Liver (tissue), 8 donors: ENCODE measurements at regions not wholly inside any gene's neighbourhood (a gene's known extent, or its start where the extent isn't known, plus 50 kb on each side); places are given as distances from the start of the nearest gene placed in this dataset.
A peak's percentile ranks its signal among the peaks of the same experiment; 100 is the strongest.

Source experiments
- DNase-seq: peaks from one replicate; pipeline ENCODE4 v3.0.0-alpha.2; 2017; ENCODE audit warnings: low spot score
- H3K27ac ChIP-seq, 2 donors: one replicate each; pipeline ENCODE4 v1.7.0; 2013; ENCODE audit warnings: inconsistent platforms in 2 of 2, low read length in 2 of 2, control low read depth in 1 of 2, low read depth in 1 of 2, mild to moderate bottlenecking in 1 of 2
- H3K27me3 ChIP-seq, 4 donors: one replicate each; pipeline versions ENCODE4 v1.6.1 to v1.7.0; 2013; ENCODE audit warnings: low read length in 3 of 4, inconsistent platforms in 1 of 4, mild to moderate bottlenecking in 1 of 4, moderate library complexity in 1 of 4; ENCODE audit not compliant: control insufficient read depth in 4 of 4, insufficient read depth in 4 of 4
- H3K36me3 ChIP-seq, 4 donors: one replicate each; pipeline versions ENCODE4 v1.6.1 to v1.7.0; 2013; ENCODE audit warnings: low read length in 3 of 4, mild to moderate bottlenecking in 3 of 4, low read depth in 1 of 4, moderate library complexity in 1 of 4; ENCODE audit not compliant: control insufficient read depth in 4 of 4, insufficient read depth in 3 of 4
- H3K4me1 ChIP-seq, 4 donors: one replicate each; pipeline versions ENCODE4 v1.6.1 to v1.7.0; 2013; ENCODE audit warnings: low read length in 3 of 4, mild to moderate bottlenecking in 3 of 4, moderate library complexity in 1 of 4; ENCODE audit not compliant: control insufficient read depth in 4 of 4, insufficient read depth in 4 of 4
- H3K4me3 ChIP-seq, 3 donors: one replicate each; pipeline versions ENCODE4 v1.6.1 to v1.7.0; 2013; ENCODE audit warnings: low read length in 3 of 3, control low read depth in 1 of 3, low read depth in 1 of 3, mild to moderate bottlenecking in 1 of 3
- H3K9ac ChIP-seq, 2 donors: one replicate each; pipeline ENCODE4 v1.7.0; 2013; ENCODE audit warnings: low read length in 2 of 2, mild to moderate bottlenecking in 2 of 2, moderate library complexity in 2 of 2, control low read depth in 1 of 2, low read depth in 1 of 2
- H3K9me3 ChIP-seq, 4 donors: one replicate each; pipeline versions ENCODE4 v1.6.1 to v1.7.0; 2013; ENCODE audit warnings: low read length in 3 of 4; ENCODE audit not compliant: control insufficient read depth in 4 of 4
- EGR1 ChIP-seq, 2 donors: IDR thresholded peaks; 2 replicates each; pipeline ENCODE4 v1.6.1; 2016 to 2018; ENCODE audit warnings: antibody characterized with exemption in 2 of 2, low read depth in 2 of 2
- FOXA1 ChIP-seq: IDR thresholded peaks from 2 replicates; pipeline ENCODE4 v1.6.1; 2016; ENCODE audit warnings: antibody characterized with exemption
- FOXA2 ChIP-seq: IDR thresholded peaks from 2 replicates; pipeline ENCODE4 v1.6.1; 2016; ENCODE audit warnings: antibody characterized with exemption
- GABPA ChIP-seq, 2 donors: IDR thresholded peaks in 1 of 2; conservative IDR thresholded peaks in 1 of 2; 2 replicates each; pipeline ENCODE4 v1.6.1; 2016; ENCODE audit warnings: antibody characterized with exemption in 2 of 2, mild to moderate bottlenecking in 1 of 2, moderate library complexity in 1 of 2
- JUND ChIP-seq, 2 donors: IDR thresholded peaks; 2 replicates each; pipeline ENCODE4 v1.6.1; 2016; ENCODE audit warnings: antibody characterized with exemption in 2 of 2
- RXRA ChIP-seq, 2 donors: IDR thresholded peaks; 2 replicates each; pipeline ENCODE4 v1.6.1; 2017 to 2018; ENCODE audit warnings: antibody characterized with exemption in 2 of 2, mild to moderate bottlenecking in 1 of 2
- TAF1 ChIP-seq: conservative IDR thresholded peaks from 2 replicates; pipeline ENCODE4 v1.6.1; 2016; ENCODE audit warnings: antibody characterized with exemption, mild to moderate bottlenecking
- YY1 ChIP-seq: IDR thresholded peaks from 2 replicates; pipeline ENCODE4 v1.6.1; 2016; ENCODE audit warnings: antibody characterized with exemption, mild to moderate bottlenecking
- WGBS: extraction: QIAGEN DNeasy Blood & Tissue Kit; methylation state at CpG from one replicate; pipeline ENCODE4 v1.1.7; 2013; 5-methylcytosine and 5-hydroxymethylcytosine counted together
- TF ChIP-seq, protein P1 (sequence below): fragments of 150-350 bp; IDR thresholded peaks from 2 replicates; pipeline ENCODE4 v1.5.1; 2017; ENCODE audit warnings: improper control_type of control experiment, low read depth, low read length; ENCODE audit not compliant: missing input control
- TF ChIP-seq, protein P2 (sequence below): IDR thresholded peaks from 2 replicates; pipeline ENCODE4 v1.6.1; 2016; ENCODE audit warnings: antibody characterized with exemption
- donor health status: healthy.
- donor health status: healthy.
- donor health status: healthy.
- donor health status: healthy.
- donor health status: healthy.

DNA sequence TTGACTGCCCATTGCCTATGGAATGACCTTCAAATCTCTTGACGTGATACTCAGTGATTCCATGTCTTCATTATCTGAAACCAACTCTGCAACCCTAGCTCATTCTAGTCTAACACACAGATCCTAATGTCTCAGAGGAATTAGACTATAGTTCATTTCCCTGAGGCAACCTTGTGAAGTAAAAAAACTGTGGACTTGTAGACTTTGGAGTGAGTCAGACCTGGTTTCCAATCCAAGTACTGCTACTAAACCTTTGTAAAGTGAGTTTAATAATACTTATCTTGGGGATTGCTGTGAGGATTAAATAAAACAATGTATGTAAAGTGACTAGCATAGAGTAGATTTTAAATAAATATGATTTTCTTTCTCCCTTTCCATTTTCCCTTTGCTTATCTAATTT, 226.1 kb downstream of the BLID start:
- no peak overlapping the region for H3K9ac ChIP-seq
- H3K9me3 ChIP-seq = no peaks in the 10 kb centered on the region
- TF ChIP-seq JUND (IDR thresholded peaks at IDR 0.05) (no peak), YY1 (no peak)
- TF ChIP-seq, protein P1, sequence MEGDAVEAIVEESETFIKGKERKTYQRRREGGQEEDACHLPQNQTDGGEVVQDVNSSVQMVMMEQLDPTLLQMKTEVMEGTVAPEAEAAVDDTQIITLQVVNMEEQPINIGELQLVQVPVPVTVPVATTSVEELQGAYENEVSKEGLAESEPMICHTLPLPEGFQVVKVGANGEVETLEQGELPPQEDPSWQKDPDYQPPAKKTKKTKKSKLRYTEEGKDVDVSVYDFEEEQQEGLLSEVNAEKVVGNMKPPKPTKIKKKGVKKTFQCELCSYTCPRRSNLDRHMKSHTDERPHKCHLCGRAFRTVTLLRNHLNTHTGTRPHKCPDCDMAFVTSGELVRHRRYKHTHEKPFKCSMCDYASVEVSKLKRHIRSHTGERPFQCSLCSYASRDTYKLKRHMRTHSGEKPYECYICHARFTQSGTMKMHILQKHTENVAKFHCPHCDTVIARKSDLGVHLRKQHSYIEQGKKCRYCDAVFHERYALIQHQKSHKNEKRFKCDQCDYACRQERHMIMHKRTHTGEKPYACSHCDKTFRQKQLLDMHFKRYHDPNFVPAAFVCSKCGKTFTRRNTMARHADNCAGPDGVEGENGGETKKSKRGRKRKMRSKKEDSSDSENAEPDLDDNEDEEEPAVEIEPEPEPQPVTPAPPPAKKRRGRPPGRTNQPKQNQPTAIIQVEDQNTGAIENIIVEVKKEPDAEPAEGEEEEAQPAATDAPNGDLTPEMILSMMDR = no peak
- H3K27me3 ChIP-seq = no peaks in the 10 kb centered on the region
- no peak overlapping the region for H3K4me3 ChIP-seq
- 94% methylated on average over 1 of the region's 1 CpG for WGBS
- H3K36me3 ChIP-seq = no peaks in the 10 kb centered on the region
- H3K4me1 ChIP-seq = no peaks in the 10 kb centered on the region
- DNase-seq = no peak
- no peak overlapping the region for H3K27ac ChIP-seq

DNA sequence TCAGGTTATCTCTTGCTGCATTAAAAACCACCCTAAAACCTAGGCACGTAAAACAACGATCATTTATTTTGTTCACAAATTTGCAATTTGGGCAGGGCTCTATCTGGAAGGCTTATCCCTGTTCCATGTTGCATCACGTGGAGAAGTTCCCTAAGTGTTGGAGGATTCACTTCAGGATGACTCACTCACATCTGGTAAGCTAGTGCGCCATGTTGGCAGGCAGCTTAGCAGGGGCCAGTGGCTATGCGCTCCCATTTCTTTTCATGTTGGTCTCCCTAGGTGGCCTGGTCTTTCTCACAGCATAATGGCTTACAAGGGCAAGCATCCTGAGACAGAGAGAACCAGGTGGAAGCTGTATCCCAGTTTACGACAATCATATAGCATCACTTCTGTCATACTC, 226.8 kb downstream of the BLID start:
- Histone ChIP-seq H3K9ac (no peak overlapping the region), H3K4me3 (no peak overlapping the region), H3K36me3 (no peaks in the 10 kb centered on the region), H3K4me1 (no peaks in the 10 kb centered on the region), H3K27me3 (no peaks in the 10 kb centered on the region), H3K9me3 (no peaks in the 10 kb centered on the region), H3K27ac (no peak overlapping the region)
- WGBS = 95% methylated on average over 6 of the region's 6 CpGs
- no peak for TF ChIP-seq GABPA (IDR thresholded peaks at IDR 0.05 in 1 of 2, conservative IDR thresholded peaks at IDR 0.05 in 1 of 2)
- TF ChIP-seq TAF1 = no peak
- TF ChIP-seq EGR1 (IDR thresholded peaks at IDR 0.05; ENCODE audit: low read depth in 2 of 2) = no peak
- DNase-seq = no peak

DNA sequence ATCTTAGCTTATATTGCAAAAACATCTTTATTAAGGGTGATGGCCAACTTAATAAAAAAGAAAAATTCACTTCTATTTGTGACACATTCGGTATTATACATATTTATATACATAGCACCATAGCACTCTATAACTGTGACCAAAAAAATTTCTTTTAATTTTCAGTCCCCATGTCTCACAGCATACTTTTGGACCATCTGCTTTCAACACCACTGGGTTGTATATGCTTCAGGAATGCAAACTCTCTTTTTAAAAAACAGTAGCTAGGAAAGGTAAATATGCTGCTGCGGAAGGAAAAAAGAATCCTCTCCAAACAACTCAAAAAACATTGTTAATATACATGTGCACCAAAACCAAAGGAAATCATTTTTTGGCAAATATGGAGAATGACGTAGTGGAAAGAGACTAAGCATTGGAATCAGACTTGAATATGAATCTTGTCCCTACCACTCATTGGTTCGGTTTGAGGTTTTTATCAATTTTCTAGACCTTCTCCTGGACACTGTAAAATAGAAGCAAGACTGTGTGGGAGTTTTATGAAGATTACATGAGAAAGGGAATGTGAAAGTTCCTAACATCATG, 227.9 kb downstream of the BLID start:
- 89% methylated on average over 4 of the region's 4 CpGs for WGBS
- no peak for DNase-seq
- no peaks in the 10 kb centered on the region for H3K9me3 ChIP-seq

DNA sequence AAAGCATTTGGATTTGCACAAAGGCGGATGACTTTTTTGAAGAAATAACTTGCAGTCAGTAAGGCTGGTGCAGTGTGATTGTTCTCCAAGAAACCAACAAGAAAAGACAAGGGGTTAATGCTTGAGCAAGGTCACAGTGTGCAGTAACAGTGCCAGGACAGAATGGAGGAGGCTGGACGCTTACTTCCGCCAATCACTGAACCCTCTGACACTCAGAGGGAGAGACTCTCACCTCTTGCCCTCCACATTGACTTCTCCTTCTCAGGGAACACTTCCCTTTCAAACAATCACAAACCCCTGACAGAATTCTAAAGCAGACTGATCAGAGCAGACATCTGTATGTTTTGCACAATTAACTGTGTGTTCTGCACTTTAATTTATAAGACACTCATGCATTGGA, 228.4 kb downstream of the BLID start:
- Histone ChIP-seq H3K4me1 (no peaks in the 10 kb centered on the region), H3K4me3 (no peak overlapping the region), H3K36me3 (no peaks in the 10 kb centered on the region), H3K27me3 (no peaks in the 10 kb centered on the region), H3K27ac (no peak overlapping the region), H3K9ac (no peak overlapping the region), H3K9me3 (no peaks in the 10 kb centered on the region)
- WGBS = 78% methylated on average over 3 of the region's 3 CpGs
- TF ChIP-seq GABPA (IDR thresholded peaks at IDR 0.05 in 1 of 2, conservative IDR thresholded peaks at IDR 0.05 in 1 of 2) (no peak), RXRA (IDR thresholded peaks at IDR 0.05) (peak in 1 of 2 donors; percentile 17)
- no peak for DNase-seq

More for the DNA sequence above, 227.9 kb downstream of the BLID start:
- Histone ChIP-seq H3K36me3 (no peaks in the 10 kb centered on the region), H3K27me3 (no peaks in the 10 kb centered on the region), H3K4me1 (no peaks in the 10 kb centered on the region), H3K4me3 (no peak overlapping the region), H3K9ac (no peak overlapping the region), H3K27ac (no peak overlapping the region)
- TF ChIP-seq FOXA1 = no peak
- TF ChIP-seq, protein P2, sequence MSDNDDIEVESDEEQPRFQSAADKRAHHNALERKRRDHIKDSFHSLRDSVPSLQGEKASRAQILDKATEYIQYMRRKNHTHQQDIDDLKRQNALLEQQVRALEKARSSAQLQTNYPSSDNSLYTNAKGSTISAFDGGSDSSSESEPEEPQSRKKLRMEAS = no peak
- no peak for TF ChIP-seq FOXA2
